ENCODE measurements at regions not wholly inside any gene's neighbourhood (a gene's known extent, or its start where the extent isn't known, plus 50 kb on each side); places are given as distances from the start of the nearest gene placed in this dataset.

DNA sequence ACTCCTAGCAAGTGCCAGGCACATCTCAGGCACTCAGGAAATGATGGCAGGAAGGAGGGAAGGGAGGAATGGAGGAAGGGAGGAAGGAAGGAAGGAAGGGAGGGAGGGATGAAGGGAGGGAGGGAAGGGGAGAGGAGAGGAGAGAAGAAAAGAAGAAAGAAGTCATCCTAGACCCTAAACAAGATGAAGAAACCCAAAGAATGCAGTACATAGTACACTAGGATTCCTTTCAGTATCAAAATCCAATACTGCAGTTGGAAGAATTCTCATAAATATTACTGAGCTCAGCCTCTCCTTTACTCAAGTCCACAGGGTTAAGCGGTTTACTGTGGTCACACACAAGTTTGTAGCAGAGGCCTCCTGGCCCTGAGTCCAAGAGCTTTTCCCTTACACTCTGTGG lies 155.7 kb upstream of the ETAA1 start:
- Mint-ChIP-seq H3K4me1 (no peaks in the 10 kb centered on the region), H3K9me3 (peaks cover 0 to 4% of the 10 kb centered on the region in 2 donors), H3K27ac (no peak overlapping the region), H3K27me3 (ENCODE audit: low read depth in 2 of 2) (peaks cover 9 to 23% of the 10 kb centered on the region in 2 donors), H3K36me3 (no peaks in the 10 kb centered on the region), H3K4me3 (no peak overlapping the region)
- ATAC-seq (no peak), DNase-seq (no peak)
- 88% methylated on average over 1 of the region's 1 CpG for WGBS (ENCODE audit: insufficient coverage)
- Histone ChIP-seq H3K36me3 (ENCODE audit: control insufficient read depth, insufficient read depth, low read length) (no peaks in the 10 kb centered on the region), H3K4me3 (ENCODE audit: low read length) (no peak overlapping the region), H3K4me1 (ENCODE audit: control insufficient read depth, insufficient read depth, low read length) (no peaks in the 10 kb centered on the region), H3K9me3 (ENCODE audit: control insufficient read depth, insufficient read depth, low read length) (no peaks in the 10 kb centered on the region), H3K27me3 (ENCODE audit: control insufficient read depth, insufficient read depth, low read length) (no peaks in the 10 kb centered on the region), H3K27ac (ENCODE audit: low read length) (no peak overlapping the region)
- intact Hi-C loops (cut with micrococcal nuclease) = no loop called here
- TF ChIP-seq, protein P1, sequence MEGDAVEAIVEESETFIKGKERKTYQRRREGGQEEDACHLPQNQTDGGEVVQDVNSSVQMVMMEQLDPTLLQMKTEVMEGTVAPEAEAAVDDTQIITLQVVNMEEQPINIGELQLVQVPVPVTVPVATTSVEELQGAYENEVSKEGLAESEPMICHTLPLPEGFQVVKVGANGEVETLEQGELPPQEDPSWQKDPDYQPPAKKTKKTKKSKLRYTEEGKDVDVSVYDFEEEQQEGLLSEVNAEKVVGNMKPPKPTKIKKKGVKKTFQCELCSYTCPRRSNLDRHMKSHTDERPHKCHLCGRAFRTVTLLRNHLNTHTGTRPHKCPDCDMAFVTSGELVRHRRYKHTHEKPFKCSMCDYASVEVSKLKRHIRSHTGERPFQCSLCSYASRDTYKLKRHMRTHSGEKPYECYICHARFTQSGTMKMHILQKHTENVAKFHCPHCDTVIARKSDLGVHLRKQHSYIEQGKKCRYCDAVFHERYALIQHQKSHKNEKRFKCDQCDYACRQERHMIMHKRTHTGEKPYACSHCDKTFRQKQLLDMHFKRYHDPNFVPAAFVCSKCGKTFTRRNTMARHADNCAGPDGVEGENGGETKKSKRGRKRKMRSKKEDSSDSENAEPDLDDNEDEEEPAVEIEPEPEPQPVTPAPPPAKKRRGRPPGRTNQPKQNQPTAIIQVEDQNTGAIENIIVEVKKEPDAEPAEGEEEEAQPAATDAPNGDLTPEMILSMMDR (IDR thresholded peaks at IDR 0.05) = no peak

DNA sequence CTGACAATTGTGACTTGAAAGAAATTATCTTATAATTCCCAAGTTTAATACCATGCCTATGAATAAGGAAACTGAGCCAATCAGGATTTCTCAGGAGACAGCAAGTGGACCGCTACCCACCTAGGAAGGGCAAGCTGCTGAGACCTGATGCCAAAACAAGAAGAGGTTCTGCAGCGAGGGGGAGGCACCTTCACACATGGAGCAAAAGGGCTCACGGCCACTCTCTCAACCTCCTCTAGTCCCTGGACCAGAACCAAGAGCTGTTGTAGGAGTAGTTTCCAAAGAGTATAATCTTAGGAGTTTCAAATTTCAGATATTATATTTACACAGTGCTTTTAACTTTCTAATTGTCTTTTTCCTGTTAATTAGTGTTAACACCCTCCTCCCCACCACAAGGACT lies 154.7 kb upstream of the ETAA1 start:
- Mint-ChIP-seq H3K27ac (no peak overlapping the region), H3K36me3 (no peaks in the 10 kb centered on the region), H3K4me3 (no peak overlapping the region), H3K27me3 (ENCODE audit: low read depth in 2 of 2) (peaks cover 10 to 15% of the 10 kb centered on the region in 2 donors), H3K9me3 (peaks cover 0 to 4% of the 10 kb centered on the region in 2 donors), H3K4me1 (no peaks in the 10 kb centered on the region)
- Histone ChIP-seq H3K36me3 (ENCODE audit: control insufficient read depth, insufficient read depth, low read length) (no peaks in the 10 kb centered on the region), H3K27me3 (ENCODE audit: control insufficient read depth, insufficient read depth, low read length) (no peaks in the 10 kb centered on the region), H3K4me3 (ENCODE audit: low read length) (no peak overlapping the region), H3K4me1 (ENCODE audit: control insufficient read depth, insufficient read depth, low read length) (no peaks in the 10 kb centered on the region), H3K27ac (ENCODE audit: low read length) (no peak overlapping the region), H3K9me3 (ENCODE audit: control insufficient read depth, insufficient read depth, low read length) (no peaks in the 10 kb centered on the region)
- ATAC-seq (no peak), DNase-seq (no peak)
- intact Hi-C loops (cut with micrococcal nuclease) = no loop called here
- TF ChIP-seq, protein P1 (IDR thresholded peaks at IDR 0.05) = no peak
- 71% methylated on average over 1 of the region's 3 CpGs for WGBS (ENCODE audit: insufficient coverage)

DNA sequence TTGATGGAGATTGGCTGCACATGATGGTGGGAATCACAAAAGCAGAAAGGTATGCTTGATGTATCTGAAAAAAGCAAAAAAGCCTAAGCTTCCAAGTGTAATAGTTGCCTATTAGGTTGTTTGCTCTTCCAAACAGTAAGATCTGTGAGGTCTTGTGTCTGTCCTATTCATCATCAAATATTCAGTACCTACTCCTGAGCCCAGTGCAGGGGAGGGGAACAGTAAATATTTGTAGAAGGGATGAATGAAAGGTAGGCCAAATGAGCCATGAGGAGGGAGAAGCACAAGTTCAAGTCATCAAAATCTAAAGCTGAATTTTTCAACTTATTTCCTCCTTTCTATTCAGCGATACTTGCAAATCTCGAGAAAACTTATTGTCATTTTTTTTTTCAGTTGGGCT lies 153.2 kb upstream of the ETAA1 start:
- H3K27ac Mint-ChIP-seq = no peak overlapping the region
- Histone ChIP-seq H3K4me1 (ENCODE audit: control insufficient read depth, insufficient read depth, low read length) (no peaks in the 10 kb centered on the region), H3K27ac (ENCODE audit: low read length) (no peak overlapping the region), H3K36me3 (ENCODE audit: control insufficient read depth, insufficient read depth, low read length) (no peaks in the 10 kb centered on the region), H3K4me3 (ENCODE audit: low read length) (no peak overlapping the region), H3K27me3 (ENCODE audit: control insufficient read depth, insufficient read depth, low read length) (no peaks in the 10 kb centered on the region), H3K9me3 (ENCODE audit: control insufficient read depth, insufficient read depth, low read length) (no peaks in the 10 kb centered on the region)
- 93% methylated on average over 2 of the region's 2 CpGs for WGBS (ENCODE audit: insufficient coverage)
- peaks cover 7 to 13% of the 10 kb centered on the region in 2 donors for H3K27me3 Mint-ChIP-seq (ENCODE audit: low read depth in 2 of 2)
- intact Hi-C loops (cut with micrococcal nuclease) = no loop called here
- no peaks in the 10 kb centered on the region for H3K36me3 Mint-ChIP-seq
- no peaks in the 10 kb centered on the region for H3K4me1 Mint-ChIP-seq
- DNase-seq (no peak), ATAC-seq (no peak)
- peaks cover 0 to 2% of the 10 kb centered on the region in 2 donors for H3K9me3 Mint-ChIP-seq
- no peak overlapping the region for H3K4me3 Mint-ChIP-seq
- TF ChIP-seq, protein P1 (IDR thresholded peaks at IDR 0.05) = no peak

DNA sequence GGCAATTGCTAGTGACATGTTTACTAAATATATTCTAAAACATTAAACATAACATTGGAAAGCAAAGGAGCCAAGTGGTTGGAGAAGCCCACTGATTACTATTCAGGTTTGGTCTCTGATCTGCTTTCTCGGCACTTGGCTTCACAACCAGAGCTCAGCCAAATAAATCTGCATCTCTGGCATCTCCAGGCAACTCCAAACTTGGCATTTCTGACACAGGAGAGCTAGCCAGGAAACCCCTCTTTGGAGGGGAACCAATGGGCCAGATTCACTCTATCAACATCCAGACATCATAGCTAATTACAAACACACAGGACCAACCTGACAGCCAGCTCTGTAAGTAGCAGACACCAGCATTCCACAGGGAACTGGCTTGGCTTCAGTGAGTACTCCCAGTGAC lies 150.3 kb upstream of the ETAA1 start:
- no peak overlapping the region for H3K27ac ChIP-seq (ENCODE audit: low read length)
- H3K4me3 ChIP-seq (ENCODE audit: low read length) = no peak overlapping the region
- intact Hi-C loops (cut with micrococcal nuclease) = no loop called here
- no peaks in the 10 kb centered on the region for H3K4me1 Mint-ChIP-seq
- H3K9me3 Mint-ChIP-seq = peaks cover 0 to 2% of the 10 kb centered on the region in 2 donors
- H3K27me3 ChIP-seq (ENCODE audit: control insufficient read depth, insufficient read depth, low read length) = no peaks in the 10 kb centered on the region
- no peaks in the 10 kb centered on the region for H3K36me3 ChIP-seq (ENCODE audit: control insufficient read depth, insufficient read depth, low read length)
- no peaks in the 10 kb centered on the region for H3K9me3 ChIP-seq (ENCODE audit: control insufficient read depth, insufficient read depth, low read length)
- no peaks in the 10 kb centered on the region for H3K4me1 ChIP-seq (ENCODE audit: control insufficient read depth, insufficient read depth, low read length)
- no peak for DNase-seq
- 79% methylated on average over 1 of the region's 1 CpG for WGBS (ENCODE audit: insufficient coverage)
- peaks cover 9 to 13% of the 10 kb centered on the region in 2 donors for H3K27me3 Mint-ChIP-seq (ENCODE audit: low read depth in 2 of 2)
- no peak for ATAC-seq
- no peak overlapping the region for H3K4me3 Mint-ChIP-seq
- TF ChIP-seq, protein P1 (IDR thresholded peaks at IDR 0.05) = no peak
- no peak overlapping the region for H3K27ac Mint-ChIP-seq
- no peaks in the 10 kb centered on the region for H3K36me3 Mint-ChIP-seq

Data from natural killer cell (primary cell).